ENCODE measurements at regions not wholly inside any gene's neighbourhood (a gene's known extent, or its start where the extent isn't known, plus 50 kb on each side); places are given as distances from the start of the nearest gene placed in this dataset.

DNA sequence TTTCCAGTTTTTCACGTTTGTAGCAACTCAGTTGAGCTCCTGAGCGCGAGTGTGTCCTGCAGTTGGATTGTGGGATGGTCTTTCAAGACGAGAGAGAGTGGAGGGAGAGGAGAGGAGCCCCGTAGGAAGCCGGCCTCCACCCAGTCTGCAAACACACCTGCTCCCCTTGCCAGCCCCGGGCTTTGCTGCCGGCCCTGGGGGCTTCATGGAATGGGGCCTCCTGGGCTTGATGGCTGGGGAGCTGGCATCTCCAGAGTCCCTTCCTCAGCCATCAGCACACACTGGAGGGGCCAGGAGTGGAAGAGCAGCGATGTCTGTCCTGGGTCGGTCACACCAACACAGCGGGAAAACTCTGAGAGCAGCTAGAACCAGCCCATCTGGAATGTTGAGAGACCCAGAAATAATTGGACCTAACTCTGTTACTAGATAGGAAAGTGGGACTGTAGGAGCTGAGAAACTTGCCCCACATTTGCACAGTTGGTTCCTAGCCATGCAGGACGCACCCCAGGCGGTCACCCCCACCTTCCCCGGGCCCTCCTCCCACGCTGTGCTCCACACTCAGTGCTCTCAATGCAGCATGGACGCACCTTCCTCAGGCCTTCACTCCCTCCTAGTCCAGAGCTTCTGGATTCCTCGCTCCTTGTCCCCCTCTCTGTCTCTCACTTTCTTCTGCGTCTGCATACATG lies 69.6 kb downstream of the PTGR3 start:
- Histone ChIP-seq H3F3A (replicated peaks; ENCODE audit: insufficient read depth) (no peaks in the 10 kb centered on the region), H2AFZ (ENCODE audit: low read depth) (no peak overlapping the region), H3K79me2 (ENCODE audit: insufficient read depth) (no peaks in the 10 kb centered on the region), H3K9me2 (no peaks in the 10 kb centered on the region), H3K9me3 (no peaks in the 10 kb centered on the region), H3K27me3 (ENCODE audit: insufficient read depth) (no peaks in the 10 kb centered on the region; the same call in 1 of the 2 replicates), H3K27ac (ENCODE audit: low read depth in 2 of 2, low read length in 1 of 2) (no peak overlapping the region), H3K4me2 (no peak overlapping the region), H3K4me3 (ENCODE audit: low read depth in 2 of 2, low read length in 1 of 2) (no peak overlapping the region), H4K20me1 (ENCODE audit: insufficient read depth) (no peaks in the 10 kb centered on the region), H3K4me1 (ENCODE audit: control insufficient read depth in 1 of 2, insufficient read depth in 2 of 2, low read depth in 1 of 2, low read length in 1 of 2) (no peaks in the 10 kb centered on the region), H3K36me3 (replicated peaks in 1 of 2; ENCODE audit: control insufficient read depth in 1 of 2, insufficient read depth in 2 of 2, low read length in 1 of 2) (no peaks in the 10 kb centered on the region), H3K9ac (no peak overlapping the region)
- WGBS (ENCODE audit: low lambda C conversion rate): 63% methylated on average over 17 of the region's 18 CpGs
- no peak for DNase-seq
- CTCF ChIA-PET: no interaction called here
- no peak for TF ChIP-seq CHD2 (IDR thresholded peaks at IDR 0.05; ENCODE audit: low read length, partially characterized antibody)
- no peak for TF ChIP-seq POLR2AphosphoS5 (IDR thresholded peaks at IDR 0.05; ENCODE audit: low read depth, low read length)
- no peak for TF ChIP-seq MEF2A (IDR thresholded peaks at IDR 0.05; ENCODE audit: borderline replicate concordance, low read depth)
- no peak for TF ChIP-seq SIN3A (IDR thresholded peaks at IDR 0.05; ENCODE audit: borderline replicate concordance, low read depth, low read length)
- TF ChIP-seq, protein P1, sequence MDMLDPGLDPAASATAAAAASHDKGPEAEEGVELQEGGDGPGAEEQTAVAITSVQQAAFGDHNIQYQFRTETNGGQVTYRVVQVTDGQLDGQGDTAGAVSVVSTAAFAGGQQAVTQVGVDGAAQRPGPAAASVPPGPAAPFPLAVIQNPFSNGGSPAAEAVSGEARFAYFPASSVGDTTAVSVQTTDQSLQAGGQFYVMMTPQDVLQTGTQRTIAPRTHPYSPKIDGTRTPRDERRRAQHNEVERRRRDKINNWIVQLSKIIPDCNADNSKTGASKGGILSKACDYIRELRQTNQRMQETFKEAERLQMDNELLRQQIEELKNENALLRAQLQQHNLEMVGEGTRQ (IDR thresholded peaks at IDR 0.05; ENCODE audit: borderline replicate concordance, low read depth, low read length): no peak
- TF ChIP-seq, protein P2, sequence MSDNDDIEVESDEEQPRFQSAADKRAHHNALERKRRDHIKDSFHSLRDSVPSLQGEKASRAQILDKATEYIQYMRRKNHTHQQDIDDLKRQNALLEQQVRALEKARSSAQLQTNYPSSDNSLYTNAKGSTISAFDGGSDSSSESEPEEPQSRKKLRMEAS (IDR thresholded peaks at IDR 0.05; ENCODE audit: low read depth): no peak
- TF ChIP-seq EP300 (IDR thresholded peaks at IDR 0.05; ENCODE audit: borderline replicate concordance in 1 of 2, low read depth in 1 of 2, low read length in 1 of 2): no peak
- TF ChIP-seq, protein P3, sequence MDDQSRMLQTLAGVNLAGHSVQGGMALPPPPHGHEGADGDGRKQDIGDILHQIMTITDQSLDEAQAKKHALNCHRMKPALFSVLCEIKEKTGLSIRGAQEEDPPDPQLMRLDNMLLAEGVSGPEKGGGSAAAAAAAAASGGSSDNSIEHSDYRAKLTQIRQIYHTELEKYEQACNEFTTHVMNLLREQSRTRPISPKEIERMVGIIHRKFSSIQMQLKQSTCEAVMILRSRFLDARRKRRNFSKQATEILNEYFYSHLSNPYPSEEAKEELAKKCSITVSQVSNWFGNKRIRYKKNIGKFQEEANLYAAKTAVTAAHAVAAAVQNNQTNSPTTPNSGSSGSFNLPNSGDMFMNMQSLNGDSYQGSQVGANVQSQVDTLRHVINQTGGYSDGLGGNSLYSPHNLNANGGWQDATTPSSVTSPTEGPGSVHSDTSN (IDR thresholded peaks at IDR 0.05): no peak
- TF ChIP-seq YY1 (IDR thresholded peaks at IDR 0.05; ENCODE audit: low read depth): no peak
- TF ChIP-seq, protein P4, sequence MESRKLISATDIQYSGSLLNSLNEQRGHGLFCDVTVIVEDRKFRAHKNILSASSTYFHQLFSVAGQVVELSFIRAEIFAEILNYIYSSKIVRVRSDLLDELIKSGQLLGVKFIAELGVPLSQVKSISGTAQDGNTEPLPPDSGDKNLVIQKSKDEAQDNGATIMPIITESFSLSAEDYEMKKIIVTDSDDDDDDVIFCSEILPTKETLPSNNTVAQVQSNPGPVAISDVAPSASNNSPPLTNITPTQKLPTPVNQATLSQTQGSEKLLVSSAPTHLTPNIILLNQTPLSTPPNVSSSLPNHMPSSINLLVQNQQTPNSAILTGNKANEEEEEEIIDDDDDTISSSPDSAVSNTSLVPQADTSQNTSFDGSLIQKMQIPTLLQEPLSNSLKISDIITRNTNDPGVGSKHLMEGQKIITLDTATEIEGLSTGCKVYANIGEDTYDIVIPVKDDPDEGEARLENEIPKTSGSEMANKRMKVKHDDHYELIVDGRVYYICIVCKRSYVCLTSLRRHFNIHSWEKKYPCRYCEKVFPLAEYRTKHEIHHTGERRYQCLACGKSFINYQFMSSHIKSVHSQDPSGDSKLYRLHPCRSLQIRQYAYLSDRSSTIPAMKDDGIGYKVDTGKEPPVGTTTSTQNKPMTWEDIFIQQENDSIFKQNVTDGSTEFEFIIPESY (IDR thresholded peaks at IDR 0.05; ENCODE audit: borderline replicate concordance, low read depth): no peak
- POLR2A ChIA-PET: interaction anchor here (1.1 kb wide), 1 partner anchor 14 kb away, joined by 3 read pairs; no protein-coding TSS in a partner anchor

DNA sequence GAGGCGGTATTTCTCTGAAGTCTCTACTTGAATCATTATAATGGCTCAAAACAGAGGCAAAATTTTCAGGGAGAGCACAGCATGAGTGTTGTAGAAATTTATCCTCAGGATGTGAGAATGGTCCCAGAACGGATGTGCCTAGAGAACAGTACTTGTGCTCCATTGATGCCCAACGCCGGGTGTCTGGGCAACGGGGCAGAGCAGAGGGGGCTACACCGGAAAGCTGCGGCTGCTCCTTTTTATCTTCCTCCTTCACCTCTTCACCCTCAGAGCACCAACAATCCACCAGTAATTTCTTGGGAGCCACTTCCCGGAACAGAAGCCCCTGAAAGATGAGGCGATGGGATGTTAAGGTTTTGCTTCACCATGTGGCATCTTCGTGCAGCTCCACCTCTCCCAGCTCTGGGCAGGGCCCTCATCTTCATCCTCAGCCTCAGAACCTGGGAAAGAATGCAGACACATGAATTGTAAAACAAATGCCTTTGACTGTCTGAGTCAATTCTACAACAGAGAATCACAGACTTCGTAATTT lies 71.5 kb downstream of the PTGR3 start:
- Histone ChIP-seq H3K9me3 (no peaks in the 10 kb centered on the region), H4K20me1 (ENCODE audit: insufficient read depth) (no peaks in the 10 kb centered on the region), H3K79me2 (ENCODE audit: insufficient read depth) (no peaks in the 10 kb centered on the region), H2AFZ (ENCODE audit: low read depth) (no peak overlapping the region), H3K9ac (no peak overlapping the region), H3K4me1 (ENCODE audit: control insufficient read depth in 1 of 2, insufficient read depth in 2 of 2, low read depth in 1 of 2, low read length in 1 of 2) (no peaks in the 10 kb centered on the region), H3K9me2 (no peaks in the 10 kb centered on the region), H3K36me3 (replicated peaks in 1 of 2; ENCODE audit: control insufficient read depth in 1 of 2, insufficient read depth in 2 of 2, low read length in 1 of 2) (no peaks in the 10 kb centered on the region), H3F3A (replicated peaks; ENCODE audit: insufficient read depth) (no peaks in the 10 kb centered on the region), H3K27me3 (ENCODE audit: insufficient read depth) (no peaks in the 10 kb centered on the region; the same call in 1 of the 2 replicates), H3K4me2 (no peak overlapping the region), H3K4me3 (ENCODE audit: low read depth in 2 of 2, low read length in 1 of 2) (no peak overlapping the region), H3K27ac (ENCODE audit: low read depth in 2 of 2, low read length in 1 of 2) (no peak overlapping the region)
- ChIA-PET POLR2A (no interaction called here), CTCF (no interaction called here)
- DNase-seq: no peak
- WGBS (ENCODE audit: low lambda C conversion rate): 76% methylated on average over 10 of the region's 11 CpGs
- TF ChIP-seq FOXM1 (IDR thresholded peaks at IDR 0.05; ENCODE audit: low read depth) (no peak), RFX5 (IDR thresholded peaks at IDR 0.05; ENCODE audit: low read length) (no peak), TEAD4 (IDR thresholded peaks at IDR 0.05; ENCODE audit: borderline replicate concordance, insufficient read depth) (no peak)
- TF ChIP-seq, protein P5, sequence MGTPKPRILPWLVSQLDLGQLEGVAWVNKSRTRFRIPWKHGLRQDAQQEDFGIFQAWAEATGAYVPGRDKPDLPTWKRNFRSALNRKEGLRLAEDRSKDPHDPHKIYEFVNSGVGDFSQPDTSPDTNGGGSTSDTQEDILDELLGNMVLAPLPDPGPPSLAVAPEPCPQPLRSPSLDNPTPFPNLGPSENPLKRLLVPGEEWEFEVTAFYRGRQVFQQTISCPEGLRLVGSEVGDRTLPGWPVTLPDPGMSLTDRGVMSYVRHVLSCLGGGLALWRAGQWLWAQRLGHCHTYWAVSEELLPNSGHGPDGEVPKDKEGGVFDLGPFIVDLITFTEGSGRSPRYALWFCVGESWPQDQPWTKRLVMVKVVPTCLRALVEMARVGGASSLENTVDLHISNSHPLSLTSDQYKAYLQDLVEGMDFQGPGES (IDR thresholded peaks at IDR 0.05; ENCODE audit: low read depth, low read length): no peak

Data from SK-N-SH (cell line).